Hippocampal formation (tissue), 2 donors: ENCODE measurements at regions not wholly inside any gene's neighbourhood (a gene's known extent, or its start where the extent isn't known, plus 50 kb on each side); places are given as distances from the start of the nearest gene placed in this dataset.

Experiments used
- DNase-seq, 2 donors: peaks; one replicate each; lab custom pipeline; 2025; lab: John Stamatoyannopoulos, UW

GRCh38 chr9:107953556-107954125 lies 464.1 kb upstream of the KLF4 start:
- DNase-seq, result no peak

- DNase-seq, result no peak
Observed at GRCh38 chr9:107952773-107953172, 463.2 kb upstream of the KLF4 start.

- DNase-seq, result no peak
Observed at GRCh38 chr9:107951511-107951910, 461.9 kb upstream of the KLF4 start.

GRCh38 chr9:107949061-107949460 lies 459.5 kb upstream of the KLF4 start:
- DNase-seq, result no peak

- no peak for DNase-seq
Observed at GRCh38 chr9:107948601-107949000, 459.0 kb upstream of the KLF4 start.

GRCh38 chr9:107948086-107948485 lies 458.5 kb upstream of the KLF4 start:
- DNase-seq, result no peak

GRCh38 chr9:107946364-107947141 lies 457.0 kb upstream of the KLF4 start:
- DNase-seq, result no peak

- DNase-seq, result no peak
Observed at GRCh38 chr9:107945961-107946360, 456.4 kb upstream of the KLF4 start.

- DNase-seq, result no peak
Observed at GRCh38 chr9:107945493-107945892, 455.9 kb upstream of the KLF4 start.

GRCh38 chr9:107944387-107944786 lies 454.8 kb upstream of the KLF4 start:
- no peak for DNase-seq

GRCh38 chr9:107943901-107944300 lies 454.3 kb upstream of the KLF4 start:
- no peak for DNase-seq

- DNase-seq, result no peak
Observed at GRCh38 chr9:107942856-107943255, 453.3 kb upstream of the KLF4 start.

- DNase-seq, result no peak
Observed at GRCh38 chr9:107942291-107942690, 452.7 kb upstream of the KLF4 start.

- DNase-seq, result no peak
Observed at GRCh38 chr9:107940616-107941595, 451.3 kb upstream of the KLF4 start.

- no peak for DNase-seq
Observed at GRCh38 chr9:107938801-107939386, 449.3 kb upstream of the KLF4 start.

- DNase-seq, result no peak
Observed at GRCh38 chr9:107935931-107936330, 446.4 kb upstream of the KLF4 start.

- DNase-seq, result no peak
Observed at GRCh38 chr9:107933516-107933915, 443.9 kb upstream of the KLF4 start.

GRCh38 chr9:107933097-107933496 lies 443.5 kb upstream of the KLF4 start:
- no peak for DNase-seq

GRCh38 chr9:107932601-107933000 lies 443.0 kb upstream of the KLF4 start:
- no peak for DNase-seq

- no peak for DNase-seq
Observed at GRCh38 chr9:107932046-107932445, 442.5 kb upstream of the KLF4 start.

- DNase-seq, result no peak
Observed at GRCh38 chr9:107931071-107931715, 441.6 kb upstream of the KLF4 start.

GRCh38 chr9:107929443-107929842 lies 439.9 kb upstream of the KLF4 start:
- peak in 1 of 2 donors; percentile 11 for DNase-seq
